ENCODE measurements at regions not wholly inside any gene's neighbourhood (a gene's known extent, or its start where the extent isn't known, plus 50 kb on each side); places are given as distances from the start of the nearest gene placed in this dataset.
"Not testable (repeated sequence)": the region's sequence is repeated elsewhere in the genome, so short reads cannot be mapped to it uniquely, and the experiment has no call there.

GRCh38 chr5:1961952-1962595 lies 79.3 kb upstream of the IRX4 start:
- ATAC-seq = no peak
- H3K36me3 Mint-ChIP-seq = no peaks in the 10 kb centered on the region

DNA sequence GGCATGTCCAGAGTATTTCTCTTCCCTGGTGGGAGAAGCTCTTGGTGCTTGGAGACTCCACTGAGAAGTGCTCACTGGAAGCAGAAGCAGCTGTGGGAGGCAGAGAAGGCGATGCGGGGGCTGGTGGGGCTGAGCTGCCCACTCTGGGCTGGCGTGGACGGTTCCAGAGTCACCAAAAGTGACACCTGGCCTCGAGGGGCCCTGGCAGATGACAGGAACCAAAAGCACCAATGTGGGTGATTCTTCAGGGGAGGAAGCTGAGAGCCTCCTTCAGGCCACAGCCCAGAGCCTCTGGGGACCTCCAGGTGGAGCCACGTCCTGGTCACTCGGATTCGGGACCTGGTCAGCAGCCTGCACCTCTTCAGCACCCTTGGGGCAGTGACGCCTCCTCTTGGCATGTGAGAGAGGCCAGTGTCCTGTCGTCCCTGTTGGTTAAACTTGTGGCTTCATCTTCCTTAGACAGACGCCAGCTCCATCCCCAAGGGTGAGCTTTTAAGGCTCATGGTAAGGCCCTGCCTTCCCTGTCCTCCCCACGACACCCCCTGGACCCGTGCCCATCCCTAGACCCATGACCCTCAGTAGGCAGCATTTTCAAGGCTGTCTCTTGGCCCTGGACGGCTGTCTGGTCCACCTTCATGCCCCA lies 78.7 kb upstream of the IRX4 start:
- H3K36me3 Mint-ChIP-seq = no peaks in the 10 kb centered on the region
- no peak overlapping the region for H3K4me3 Mint-ChIP-seq
- no peak overlapping the region for H3K27ac Mint-ChIP-seq
- DNase-seq (ENCODE audit: low spot score in 2 of 2) (no peak), ATAC-seq (no peak)
- H3K9me3 Mint-ChIP-seq = no peaks in the 10 kb centered on the region
- H3K4me1 Mint-ChIP-seq = no peaks in the 10 kb centered on the region

More at GRCh38 chr5:1961952-1962595, 79.3 kb upstream of the IRX4 start:
- Mint-ChIP-seq H3K9me3 (no peaks in the 10 kb centered on the region), H3K4me3 (no peak overlapping the region), H3K27ac (no peak overlapping the region), H3K4me1 (no peaks in the 10 kb centered on the region)
- no peak for DNase-seq (ENCODE audit: low spot score in 2 of 2)

- Mint-ChIP-seq H3K9me3 (no peaks in the 10 kb centered on the region), H3K27ac (no peak overlapping the region), H3K36me3 (no peaks in the 10 kb centered on the region), H3K4me1 (no peaks in the 10 kb centered on the region), H3K4me3 (no peak overlapping the region)
- ATAC-seq (no peak), DNase-seq (ENCODE audit: low spot score in 2 of 2) (no peak)
Observed at GRCh38 chr5:1960595-1961303, 78.0 kb upstream of the IRX4 start.

DNA sequence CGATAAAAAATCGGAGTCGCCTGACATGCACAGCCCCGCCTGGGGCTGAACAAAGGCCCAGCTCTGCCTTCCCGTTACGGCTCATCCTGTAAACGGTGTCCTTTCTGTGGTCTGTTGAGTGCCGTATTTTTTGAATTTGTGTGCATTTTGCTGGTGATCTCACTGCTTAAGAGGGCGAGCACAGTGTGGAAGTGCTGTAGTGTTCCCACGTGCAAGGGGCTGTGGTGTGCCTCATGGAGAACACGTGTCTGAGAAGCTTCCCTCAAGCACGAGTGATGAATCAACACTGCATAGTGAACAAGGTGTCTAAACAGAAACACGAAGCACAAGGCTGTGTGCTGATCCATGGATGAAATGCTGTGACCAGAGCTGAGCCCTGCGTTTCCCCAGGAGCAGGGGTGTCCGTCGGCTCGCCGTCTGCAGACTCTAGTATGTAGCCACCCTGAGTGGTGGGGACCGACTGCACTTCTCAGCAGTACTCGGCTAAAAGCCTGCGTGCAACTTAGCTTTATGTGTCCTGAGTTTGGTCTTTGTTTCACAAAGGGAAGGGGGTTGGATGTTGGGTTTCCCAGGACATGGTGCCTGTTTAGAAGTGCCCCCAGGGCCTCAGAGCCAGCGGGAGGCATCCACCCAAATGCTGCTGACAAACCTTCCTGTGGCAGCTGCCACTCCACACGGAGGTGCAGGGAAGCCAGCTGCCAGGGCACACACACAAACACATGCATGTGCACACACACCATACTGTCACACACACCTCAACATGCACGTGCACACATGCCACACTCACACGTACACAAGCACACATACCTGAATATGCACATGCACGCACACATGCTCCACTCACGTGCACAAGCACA lies 77.2 kb upstream of the IRX4 start:
- Mint-ChIP-seq H3K27ac (no peak overlapping the region), H3K9me3 (no peaks in the 10 kb centered on the region), H3K4me3 (no peak overlapping the region), H3K4me1 (no peaks in the 10 kb centered on the region), H3K36me3 (no peaks in the 10 kb centered on the region)
- no peak for ATAC-seq
- DNase-seq (ENCODE audit: low spot score in 2 of 2) = no peak

GRCh38 chr5:1959231-1959630 lies 76.5 kb upstream of the IRX4 start:
- H3K36me3 Mint-ChIP-seq = no peaks in the 10 kb centered on the region
- ATAC-seq = no peak

GRCh38 chr5:1958211-1959010 lies 75.7 kb upstream of the IRX4 start:
- Mint-ChIP-seq H3K9me3 (no peaks in the 10 kb centered on the region), H3K27ac (no peak overlapping the region), H3K4me1 (no peaks in the 10 kb centered on the region), H3K36me3 (no peaks in the 10 kb centered on the region), H3K4me3 (no peak overlapping the region)
- ATAC-seq = no peak
- DNase-seq (ENCODE audit: low spot score in 2 of 2) = no peak

More at GRCh38 chr5:1959231-1959630, 76.5 kb upstream of the IRX4 start:
- no peaks in the 10 kb centered on the region for H3K4me1 Mint-ChIP-seq
- no peak for DNase-seq (ENCODE audit: low spot score in 2 of 2)
- H3K27ac Mint-ChIP-seq = no peak overlapping the region
- H3K4me3 Mint-ChIP-seq = no peak overlapping the region
- H3K9me3 Mint-ChIP-seq = no peaks in the 10 kb centered on the region

DNA sequence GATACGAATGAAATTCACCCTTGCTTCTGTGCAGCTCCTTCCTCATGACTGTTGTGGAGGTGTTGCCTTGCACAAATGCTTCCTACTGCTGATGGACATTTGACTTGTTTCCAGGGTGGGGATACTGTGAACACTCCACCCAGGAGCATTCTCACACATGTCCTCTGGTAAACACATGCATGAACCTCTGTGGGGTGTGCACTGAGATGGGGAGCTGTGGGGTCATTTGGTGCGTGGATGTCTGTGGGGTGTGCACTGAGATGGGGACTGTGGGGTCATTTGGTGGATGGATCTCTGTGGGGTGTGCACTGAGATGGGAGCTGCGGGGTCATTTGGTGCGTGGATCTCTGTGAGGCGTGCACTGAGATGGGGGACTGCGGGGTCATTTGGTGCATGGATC lies 72.9 kb upstream of the IRX4 start:
- no peak for DNase-seq (ENCODE audit: low spot score in 2 of 2)

GRCh38 chr5:1953710-1954109 lies 71.0 kb upstream of the IRX4 start:
- not testable (repeated sequence) for H3K4me1 Mint-ChIP-seq; H3K9me3 Mint-ChIP-seq; H3K27ac Mint-ChIP-seq; ATAC-seq; H3K36me3 Mint-ChIP-seq; H3K4me3 Mint-ChIP-seq; DNase-seq (ENCODE audit: low spot score in 2 of 2)

More for the DNA sequence above, 72.9 kb upstream of the IRX4 start:
- H3K9me3 Mint-ChIP-seq = no peaks in the 10 kb centered on the region
- H3K27ac Mint-ChIP-seq = no peak overlapping the region
- no peak overlapping the region for H3K4me3 Mint-ChIP-seq
- no peaks in the 10 kb centered on the region for H3K36me3 Mint-ChIP-seq
- H3K4me1 Mint-ChIP-seq = no peaks in the 10 kb centered on the region
- no peak for ATAC-seq

DNA sequence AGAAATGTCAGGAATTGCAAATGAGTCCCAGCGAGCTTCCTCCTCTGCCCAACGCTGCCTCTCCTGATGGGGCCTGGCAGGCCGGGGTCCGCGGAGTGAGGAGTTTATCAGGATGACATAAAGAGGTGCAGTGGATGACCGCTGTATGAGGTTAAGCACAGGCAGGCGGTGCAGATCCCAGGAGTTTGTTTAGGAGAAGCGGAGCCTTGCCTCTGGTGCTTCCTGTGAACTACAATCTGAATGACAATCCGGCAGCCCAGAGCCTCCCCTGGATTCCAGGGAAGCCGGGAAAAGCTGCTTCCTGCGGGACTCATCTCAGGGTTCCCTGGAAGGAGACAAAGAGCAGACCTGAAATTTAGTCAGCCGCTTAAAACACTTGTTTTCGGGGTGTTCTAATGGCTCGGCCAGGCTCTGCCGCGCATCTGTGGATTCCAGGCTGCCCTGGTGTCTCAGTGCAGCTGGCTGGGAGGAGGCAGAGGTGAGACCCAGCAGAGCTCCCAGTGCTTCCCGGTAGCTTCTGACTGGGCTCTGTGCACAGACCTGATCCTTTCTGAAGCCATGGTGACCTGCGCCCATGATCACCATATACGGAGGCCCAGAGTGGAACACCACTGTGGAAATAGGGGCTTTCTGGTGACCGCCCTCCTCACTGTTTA lies 69.8 kb upstream of the IRX4 start:
- H3K36me3 Mint-ChIP-seq = no peaks in the 10 kb centered on the region
- H3K4me3 Mint-ChIP-seq = no peak overlapping the region
- H3K9me3 Mint-ChIP-seq = no peaks in the 10 kb centered on the region
- ATAC-seq (no peak), DNase-seq (ENCODE audit: low spot score in 2 of 2) (no peak)
- H3K27ac Mint-ChIP-seq = no peak overlapping the region
- no peaks in the 10 kb centered on the region for H3K4me1 Mint-ChIP-seq

DNA sequence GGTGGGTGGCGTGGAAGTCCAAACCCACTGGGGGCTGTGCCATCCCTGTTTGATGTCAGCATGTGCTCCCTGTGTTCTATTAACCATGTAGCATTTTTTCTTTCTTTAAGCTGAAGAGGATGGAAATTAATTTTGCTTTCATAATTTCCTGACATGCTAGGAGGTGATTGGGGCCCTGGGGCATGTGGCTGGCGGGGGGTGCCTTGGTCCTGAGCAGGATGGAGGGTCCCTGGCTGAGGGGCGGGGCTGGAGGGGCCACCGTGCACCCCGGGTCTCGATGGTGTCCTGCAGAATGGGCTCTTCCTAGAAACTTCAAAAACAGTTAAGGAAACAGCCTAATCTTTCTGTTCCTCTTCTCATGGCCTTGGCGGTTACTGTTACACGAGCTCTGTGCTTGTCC lies 69.3 kb upstream of the IRX4 start:
- Mint-ChIP-seq H3K9me3 (no peaks in the 10 kb centered on the region), H3K27ac (no peak overlapping the region), H3K4me1 (no peaks in the 10 kb centered on the region), H3K4me3 (no peak overlapping the region), H3K36me3 (no peaks in the 10 kb centered on the region)
- DNase-seq (ENCODE audit: low spot score in 2 of 2) = no peak
- ATAC-seq = no peak

- Mint-ChIP-seq H3K4me1 (no peaks in the 10 kb centered on the region), H3K27ac (no peak overlapping the region), H3K36me3 (no peaks in the 10 kb centered on the region), H3K4me3 (no peak overlapping the region), H3K9me3 (no peaks in the 10 kb centered on the region)
- ATAC-seq (no peak), DNase-seq (ENCODE audit: low spot score in 2 of 2) (no peak)
Observed at GRCh38 chr5:1951165-1951816, 68.6 kb upstream of the IRX4 start.

DNA sequence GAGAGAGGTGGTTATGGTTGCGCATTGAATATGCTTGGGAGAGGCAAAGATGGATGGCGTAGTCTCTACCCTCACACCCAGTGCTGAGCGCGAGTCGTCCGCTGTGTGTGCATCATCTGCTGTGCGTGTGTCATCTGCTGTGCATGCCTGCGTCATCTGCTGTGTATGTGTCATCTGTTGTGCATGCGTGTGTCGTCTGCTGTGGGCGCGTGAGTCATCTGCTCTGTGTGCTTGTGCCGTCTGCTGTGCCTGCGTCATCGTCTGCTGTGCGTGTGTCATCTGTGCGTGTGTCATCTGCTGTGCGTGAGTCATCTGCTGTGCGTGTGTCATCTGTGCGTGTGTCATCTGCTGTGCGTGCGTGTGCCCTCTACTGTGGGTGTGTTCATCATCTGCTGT lies 68.0 kb upstream of the IRX4 start:
- DNase-seq (ENCODE audit: low spot score in 2 of 2) = no peak
- Mint-ChIP-seq H3K27ac (no peak overlapping the region), H3K4me3 (no peak overlapping the region), H3K4me1 (no peaks in the 10 kb centered on the region), H3K36me3 (no peaks in the 10 kb centered on the region), H3K9me3 (no peaks in the 10 kb centered on the region)
- no peak for ATAC-seq

GRCh38 chr5:1950096-1950707 lies 67.5 kb upstream of the IRX4 start:
- ATAC-seq (no peak), DNase-seq (ENCODE audit: low spot score in 2 of 2) (no peak)
- Mint-ChIP-seq H3K4me3 (no peak overlapping the region), H3K4me1 (no peaks in the 10 kb centered on the region), H3K9me3 (no peaks in the 10 kb centered on the region), H3K36me3 (no peaks in the 10 kb centered on the region), H3K27ac (no peak overlapping the region)

DNA sequence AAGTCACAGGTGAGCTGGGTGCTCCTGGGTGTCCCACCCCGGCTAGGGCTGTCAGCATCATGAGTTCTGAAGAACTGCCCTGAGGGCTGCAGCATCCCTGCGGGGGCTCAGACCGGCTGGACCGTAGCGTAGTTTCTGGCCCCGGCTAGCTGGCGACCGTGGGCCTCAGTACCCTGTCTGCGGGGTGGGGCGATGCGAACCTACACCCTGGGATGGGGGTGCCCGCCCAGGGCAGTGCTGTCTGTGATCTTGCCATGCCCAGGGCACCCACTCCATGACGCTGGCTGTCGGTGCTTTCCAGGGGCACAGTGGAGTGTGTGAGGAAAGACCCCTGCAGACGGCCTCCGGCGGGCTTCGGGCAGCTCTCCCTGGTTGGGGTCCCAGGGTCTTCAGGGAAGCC lies 66.5 kb upstream of the IRX4 start:
- Mint-ChIP-seq H3K27ac (no peak overlapping the region), H3K36me3 (no peaks in the 10 kb centered on the region), H3K4me1 (no peaks in the 10 kb centered on the region), H3K4me3 (no peak overlapping the region), H3K9me3 (no peaks in the 10 kb centered on the region)
- no peak for DNase-seq (ENCODE audit: low spot score in 2 of 2)
- ATAC-seq = no peak
